ENCODE measurements at regions not wholly inside any gene's neighbourhood (a gene's known extent, or its start where the extent isn't known, plus 50 kb on each side); places are given as distances from the start of the nearest gene placed in this dataset.
"Not testable (repeated sequence)": the region's sequence is repeated elsewhere in the genome, so short reads cannot be mapped to it uniquely, and the experiment has no call there.

DNA sequence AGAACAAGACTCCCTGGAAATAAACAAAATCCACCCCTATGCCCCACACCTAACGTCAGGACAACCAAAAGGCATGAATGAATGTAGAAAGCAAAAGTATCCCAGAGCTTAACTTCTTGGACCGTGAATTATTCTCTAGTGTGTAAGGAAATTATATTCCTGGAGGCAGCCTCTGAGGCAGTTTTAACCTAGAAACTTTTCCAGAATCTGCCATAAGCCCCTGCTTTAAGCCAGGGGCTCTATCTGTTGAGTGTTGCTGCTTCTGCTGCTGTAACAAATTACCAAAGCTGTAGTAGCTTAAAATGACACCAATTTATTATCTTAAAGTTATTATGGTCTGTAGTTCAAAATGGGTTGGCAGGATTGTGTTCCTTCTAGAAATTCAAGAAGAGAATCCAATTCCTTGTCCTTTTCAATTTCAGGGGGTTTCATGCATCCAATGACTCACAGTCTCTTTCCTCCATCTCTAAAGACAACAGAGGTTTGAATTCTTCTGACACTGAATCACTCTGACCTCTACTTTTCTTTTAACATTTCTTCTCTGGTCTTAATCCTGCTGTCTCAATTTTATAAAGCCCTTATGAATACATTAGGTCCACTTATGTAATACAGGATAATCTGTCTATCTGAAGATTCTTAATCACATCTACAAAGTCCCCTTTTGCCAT, 242.7 kb downstream of the ATXN7L3B start:
- intact Hi-C loops (cut with micrococcal nuclease) = no loop called here
- no peaks in the 10 kb centered on the region for H3K27me3 Mint-ChIP-seq
- no peak overlapping the region for H3K4me3 Mint-ChIP-seq

GRCh38 chr12:74780850-74781241, 243.2 kb downstream of the ATXN7L3B start:
- H3K36me3 Mint-ChIP-seq (ENCODE audit: low read depth); ATAC-seq; H3K27ac Mint-ChIP-seq; H3K4me1 Mint-ChIP-seq (ENCODE audit: low read depth); POLR2A ChIA-PET; DNase-seq; CTCF ChIA-PET; H3K27me3 Mint-ChIP-seq; H3K4me3 Mint-ChIP-seq; H3K9me3 Mint-ChIP-seq; intact Hi-C loops (cut with micrococcal nuclease): not testable (repeated sequence)

More for the DNA sequence above, 242.7 kb downstream of the ATXN7L3B start:
- CTCF ChIA-PET = no interaction called here
- POLR2A ChIA-PET = no interaction called here
- Mint-ChIP-seq H3K36me3 (ENCODE audit: low read depth) (no peaks in the 10 kb centered on the region), H3K9me3 (no peaks in the 10 kb centered on the region), H3K4me1 (ENCODE audit: low read depth) (no peaks in the 10 kb centered on the region), H3K27ac (no peak overlapping the region)
- DNase-seq (no peak), ATAC-seq (no peak)
- no peak for TF ChIP-seq CTCF (IDR thresholded peaks at IDR 0.05)

DNA sequence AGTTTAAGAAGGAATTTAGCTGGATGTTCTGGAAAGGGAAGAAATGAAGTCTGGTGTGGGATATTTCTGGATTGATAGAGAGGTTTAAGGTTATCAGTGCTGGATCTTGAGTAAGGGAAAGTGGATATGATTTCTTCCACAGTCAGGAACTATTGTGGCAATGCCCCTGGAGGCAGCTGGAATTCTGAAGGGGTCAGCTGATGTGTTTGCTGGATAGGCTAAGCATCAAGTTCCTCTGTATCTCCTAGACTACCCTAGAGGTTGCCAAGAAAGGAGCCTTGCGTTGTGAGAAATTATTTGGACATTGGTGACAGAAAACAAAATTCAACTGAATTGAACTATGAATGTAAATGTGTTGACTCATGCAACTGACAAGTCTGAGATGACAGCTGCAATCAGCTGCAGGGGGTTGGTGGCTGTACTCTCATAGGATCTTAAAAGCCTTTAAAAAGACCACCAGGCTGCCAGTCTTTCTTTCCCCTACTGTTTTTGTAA, 244.4 kb downstream of the ATXN7L3B start:
- ChIA-PET CTCF (no interaction called here), POLR2A (interaction anchor here (0.6 kb wide), 1 partner anchor 535 kb away, joined by 3 read pairs; no protein-coding TSS in a partner anchor)
- Mint-ChIP-seq H3K4me3 (no peak overlapping the region), H3K9me3 (no peaks in the 10 kb centered on the region), H3K36me3 (ENCODE audit: low read depth) (no peaks in the 10 kb centered on the region), H3K27me3 (peaks cover 2% of the 10 kb centered on the region), H3K27ac (no peak overlapping the region), H3K4me1 (ENCODE audit: low read depth) (no peaks in the 10 kb centered on the region)
- intact Hi-C loops (cut with micrococcal nuclease) = no loop called here
- no peak for DNase-seq
- TF ChIP-seq CTCF (IDR thresholded peaks at IDR 0.05) = no peak
- ATAC-seq = no peak

DNA sequence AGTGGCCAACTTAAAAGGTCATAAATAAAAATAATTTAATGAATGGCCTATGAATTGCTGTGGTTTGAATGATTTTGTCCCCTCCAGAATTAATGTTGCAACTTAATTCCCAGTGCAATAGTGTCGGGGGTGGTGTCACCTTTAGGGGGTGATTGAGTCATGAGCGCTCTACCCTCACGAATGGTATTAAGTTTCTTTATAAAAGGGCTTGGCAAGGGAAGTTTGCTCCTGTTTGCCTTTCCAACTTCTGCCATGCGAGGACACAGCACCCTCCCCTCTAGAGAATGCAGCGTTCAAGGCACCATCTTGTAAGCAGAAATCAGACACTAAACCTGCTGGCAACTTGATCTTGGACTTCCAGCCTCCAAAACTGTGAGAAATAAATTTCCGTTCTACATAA, 253.3 kb downstream of the ATXN7L3B start:
- no peaks in the 10 kb centered on the region for H3K36me3 Mint-ChIP-seq (ENCODE audit: low read depth)
- POLR2A ChIA-PET = no interaction called here
- no peaks in the 10 kb centered on the region for H3K9me3 Mint-ChIP-seq
- no peak for DNase-seq
- ATAC-seq = no peak
- H3K4me1 Mint-ChIP-seq (ENCODE audit: low read depth) = no peaks in the 10 kb centered on the region
- H3K27ac Mint-ChIP-seq = no peak overlapping the region
- intact Hi-C loops (cut with micrococcal nuclease) = no loop called here
- no peak for TF ChIP-seq CTCF (IDR thresholded peaks at IDR 0.05)
- H3K4me3 Mint-ChIP-seq = no peak overlapping the region
- CTCF ChIA-PET = no interaction called here
- peaks cover 2% of the 10 kb centered on the region for H3K27me3 Mint-ChIP-seq

DNA sequence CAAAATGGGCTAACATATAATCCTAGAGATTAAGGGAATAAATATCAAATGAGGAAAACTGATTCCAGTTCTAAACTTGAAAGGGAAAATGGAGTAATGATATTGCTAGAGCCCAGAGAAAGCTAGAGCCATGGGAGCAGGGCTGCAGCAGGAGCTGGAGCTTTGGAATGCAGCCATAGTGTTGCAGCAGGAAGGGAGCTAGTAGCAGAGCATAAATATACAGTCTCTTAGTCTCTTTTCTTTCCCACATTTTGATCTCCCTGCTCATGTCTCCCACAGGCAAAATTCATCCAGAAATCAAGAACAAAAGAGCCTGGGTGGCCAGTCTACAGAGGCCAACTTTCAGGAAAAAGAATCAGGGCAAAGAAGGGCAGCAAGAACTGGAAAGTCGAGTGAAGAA, 253.7 kb downstream of the ATXN7L3B start:
- TF ChIP-seq CTCF (IDR thresholded peaks at IDR 0.05) = no peak
- intact Hi-C loops (cut with micrococcal nuclease) = no loop called here
- Mint-ChIP-seq H3K36me3 (ENCODE audit: low read depth) (no peaks in the 10 kb centered on the region), H3K27me3 (peaks cover 2% of the 10 kb centered on the region), H3K27ac (no peak overlapping the region), H3K4me1 (ENCODE audit: low read depth) (no peaks in the 10 kb centered on the region), H3K9me3 (no peaks in the 10 kb centered on the region), H3K4me3 (no peak overlapping the region)
- CTCF ChIA-PET = no interaction called here
- POLR2A ChIA-PET = no interaction called here
- DNase-seq (no peak), ATAC-seq (no peak)

Measured in activated CD8-positive, alpha-beta T cell treated with anti-CD3 and anti-CD28 coated beads for 36 hours (primary cell).